ENCODE measurements at regions not wholly inside any gene's neighbourhood (a gene's known extent, or its start where the extent isn't known, plus 50 kb on each side); places are given as distances from the start of the nearest gene placed in this dataset.

- no peak for DNase-seq
These were observed 51.9 kb upstream of the GNAT3 start for GRCh38 chr7:80563561-80564327.

GRCh38 chr7:80565554-80565953 is 53.7 kb upstream of the GNAT3 start:
- no peak for DNase-seq

DNA sequence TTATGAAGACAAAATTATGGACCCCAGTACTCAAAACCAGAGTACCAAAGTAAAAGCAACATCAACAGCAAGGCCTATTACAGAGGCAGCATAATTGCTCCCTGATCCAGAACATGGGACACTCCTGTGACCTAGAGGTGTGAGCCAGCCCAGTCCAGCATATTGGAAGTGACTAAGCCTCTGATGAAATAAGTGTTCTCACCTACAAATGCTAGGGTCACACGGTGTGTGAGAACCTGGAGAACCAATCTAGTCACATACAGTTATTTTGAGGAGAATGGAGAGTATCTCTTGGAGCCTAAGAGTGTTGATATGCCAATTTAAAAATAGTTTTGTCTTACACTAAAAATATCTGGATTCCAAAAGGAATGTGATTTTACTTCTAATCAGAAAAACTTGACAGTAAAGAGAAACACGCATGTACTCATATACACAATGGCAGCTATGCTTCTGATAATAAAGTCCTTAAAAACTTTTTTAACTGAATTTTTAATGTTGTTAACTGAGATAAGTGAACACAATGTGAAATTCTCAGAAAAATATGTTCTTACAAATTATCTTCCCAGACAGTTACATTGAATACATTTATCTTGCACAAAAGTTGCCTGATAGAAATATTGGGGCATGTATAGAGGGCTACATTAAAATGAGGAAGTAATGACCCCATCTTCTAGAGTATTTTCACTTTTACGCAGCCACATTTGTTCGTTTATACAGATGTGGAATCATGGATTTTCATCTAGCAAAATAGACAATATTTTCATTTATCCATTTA is 56.8 kb upstream of the CD36 start:
- no peak for DNase-seq

GRCh38 chr7:80583901-80584300 is 54.5 kb upstream of the CD36 start:
- DNase-seq = no peak

- peak; percentile 4 for DNase-seq
These were observed 53.7 kb upstream of the CD36 start for GRCh38 chr7:80584778-80585177.

GRCh38 chr7:80587538-80587937 is 50.9 kb upstream of the CD36 start:
- no peak for DNase-seq

- DNase-seq = no peak
These were observed 49.9 kb upstream of the CD36 start for GRCh38 chr7:80588591-80588990.
